Bronchial epithelial cell (primary cell): ENCODE measurements at regions not wholly inside any gene's neighbourhood (a gene's known extent, or its start where the extent isn't known, plus 50 kb on each side); places are given as distances from the start of the nearest gene placed in this dataset.

Experiments
- DNase-seq: peaks from one replicate; pipeline ENCODE4 v3.0.0-alpha.2; 2010; ENCODE audit warnings: low read depth
- FAIRE-seq: peaks from 2 replicates; lab custom pipeline; 2011; peaks lifted over from hg19 to GRCh38; lab: Jason Lieb, UNC
- H3K27me3 ChIP-seq: 2 replicates; pipeline ENCODE4 v1.5.1; 2011; ENCODE audit warnings: low read length; ENCODE audit not compliant: control insufficient read depth, insufficient read depth
- H3K36me3 ChIP-seq: 2 replicates; pipeline ENCODE4 v1.5.1; 2011; ENCODE audit warnings: low read length; ENCODE audit not compliant: control insufficient read depth, insufficient read depth
- H3K4me3 ChIP-seq: 2 replicates; pipeline ENCODE4 v1.5.1; 2011; ENCODE audit warnings: mild to moderate bottlenecking, low read depth, low read length, control low read depth
- TF ChIP-seq, protein P1 (sequence below): IDR thresholded peaks from 2 replicates; pipeline ENCODE4 v1.5.1; 2011; ENCODE audit warnings: mild to moderate bottlenecking, moderate library complexity, low read length, control low read depth, inconsistent platforms; ENCODE audit not compliant: insufficient read depth, severe bottlenecking

DNA sequence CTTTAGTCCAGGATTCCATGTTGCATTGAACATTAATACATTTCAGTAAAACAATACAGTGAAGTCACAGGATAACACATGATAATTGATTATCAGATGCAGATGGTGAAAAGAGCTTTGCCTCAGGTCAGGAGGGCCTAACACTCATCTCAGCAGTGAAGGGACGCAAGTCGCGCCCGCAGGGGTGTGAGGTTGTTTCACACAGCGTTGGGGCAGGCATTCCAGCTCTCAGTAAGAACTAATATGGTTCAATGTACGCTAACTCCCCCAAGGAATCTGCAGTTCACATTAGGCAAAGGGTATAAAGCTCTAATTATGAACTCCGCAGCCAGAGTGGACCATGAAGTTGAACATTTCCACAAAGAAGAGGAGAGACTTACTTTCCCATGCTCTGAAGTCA, 53.1 kb upstream of the ATL2 start:
- no peak for DNase-seq
- no peaks in the 10 kb centered on the region for H3K36me3 ChIP-seq
- TF ChIP-seq, protein P1, sequence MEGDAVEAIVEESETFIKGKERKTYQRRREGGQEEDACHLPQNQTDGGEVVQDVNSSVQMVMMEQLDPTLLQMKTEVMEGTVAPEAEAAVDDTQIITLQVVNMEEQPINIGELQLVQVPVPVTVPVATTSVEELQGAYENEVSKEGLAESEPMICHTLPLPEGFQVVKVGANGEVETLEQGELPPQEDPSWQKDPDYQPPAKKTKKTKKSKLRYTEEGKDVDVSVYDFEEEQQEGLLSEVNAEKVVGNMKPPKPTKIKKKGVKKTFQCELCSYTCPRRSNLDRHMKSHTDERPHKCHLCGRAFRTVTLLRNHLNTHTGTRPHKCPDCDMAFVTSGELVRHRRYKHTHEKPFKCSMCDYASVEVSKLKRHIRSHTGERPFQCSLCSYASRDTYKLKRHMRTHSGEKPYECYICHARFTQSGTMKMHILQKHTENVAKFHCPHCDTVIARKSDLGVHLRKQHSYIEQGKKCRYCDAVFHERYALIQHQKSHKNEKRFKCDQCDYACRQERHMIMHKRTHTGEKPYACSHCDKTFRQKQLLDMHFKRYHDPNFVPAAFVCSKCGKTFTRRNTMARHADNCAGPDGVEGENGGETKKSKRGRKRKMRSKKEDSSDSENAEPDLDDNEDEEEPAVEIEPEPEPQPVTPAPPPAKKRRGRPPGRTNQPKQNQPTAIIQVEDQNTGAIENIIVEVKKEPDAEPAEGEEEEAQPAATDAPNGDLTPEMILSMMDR = no peak
- H3K4me3 ChIP-seq = no peak overlapping the region
- no peak for FAIRE-seq
- H3K27me3 ChIP-seq = no peaks in the 10 kb centered on the region

- no peak for DNase-seq
- Histone ChIP-seq H3K27me3 (no peaks in the 10 kb centered on the region), H3K4me3 (no peak overlapping the region), H3K36me3 (no peaks in the 10 kb centered on the region)
- TF ChIP-seq, protein P1 = no peak
- FAIRE-seq = no peak
Measured at GRCh38 chr2:38427936-38428335, 50.9 kb upstream of the ATL2 start.

DNA sequence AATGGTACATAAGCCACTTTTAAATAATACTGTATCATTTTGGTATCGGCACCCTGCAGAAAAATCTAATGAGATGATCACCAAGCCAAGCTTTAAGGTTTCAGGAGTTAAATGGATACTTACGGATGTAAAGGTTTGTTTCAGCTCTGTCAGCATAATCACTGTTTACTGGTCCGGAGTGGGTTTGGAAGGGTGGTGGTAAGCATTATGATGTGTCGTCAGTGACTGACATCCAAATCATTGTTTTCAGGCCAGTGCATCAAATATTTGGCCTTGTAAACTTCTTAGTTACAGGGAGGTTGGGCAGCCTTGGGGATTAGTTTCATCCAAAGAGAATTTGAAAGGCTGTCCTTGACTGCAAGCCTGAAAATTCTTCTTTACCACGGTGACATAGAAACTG, 50.0 kb upstream of the ATL2 start:
- TF ChIP-seq, protein P1 = no peak
- DNase-seq (no peak), FAIRE-seq (no peak)

More for the DNA sequence above, 50.0 kb upstream of the ATL2 start:
- H3K4me3 ChIP-seq = no peak overlapping the region
- H3K36me3 ChIP-seq = no peaks in the 10 kb centered on the region
- H3K27me3 ChIP-seq = no peaks in the 10 kb centered on the region
